ENCODE measurements at regions not wholly inside any gene's neighbourhood (a gene's known extent, or its start where the extent isn't known, plus 50 kb on each side); places are given as distances from the start of the nearest gene placed in this dataset.

GRCh38 chr6:169839898-169840631 lies 88.6 kb downstream of the ERMARD start:
- Histone ChIP-seq H3K9ac (no peak overlapping the region), H3K9me3 (no peaks in the 10 kb centered on the region), H4K20me1 (ENCODE audit: insufficient read depth) (no peaks in the 10 kb centered on the region), H3K36me3 (replicated peaks in 1 of 2; ENCODE audit: control insufficient read depth in 1 of 2, insufficient read depth in 2 of 2, low read length in 1 of 2) (no peaks in the 10 kb centered on the region), H3K27ac (ENCODE audit: low read depth in 2 of 2, low read length in 1 of 2) (no peak overlapping the region), H2AFZ (ENCODE audit: low read depth) (no peak overlapping the region), H3K79me2 (ENCODE audit: insufficient read depth) (no peaks in the 10 kb centered on the region), H3F3A (replicated peaks; ENCODE audit: insufficient read depth) (no peaks in the 10 kb centered on the region), H3K9me2 (no peaks in the 10 kb centered on the region), H3K4me3 (ENCODE audit: low read depth in 2 of 2, low read length in 1 of 2) (no peak overlapping the region), H3K4me2 (no peak overlapping the region), H3K27me3 (ENCODE audit: insufficient read depth) (no peaks in the 10 kb centered on the region; the same call in 1 of the 2 replicates), H3K4me1 (ENCODE audit: control insufficient read depth in 1 of 2, insufficient read depth in 2 of 2, low read depth in 1 of 2, low read length in 1 of 2) (peaks cover 0 to 17% of the 10 kb centered on the region in 2 experiments; a peak in 1 of 4 replicates)
- 65% methylated on average over 25 of the region's 25 CpGs for WGBS (ENCODE audit: low lambda C conversion rate)
- peak; percentile 8 for DNase-seq
- CTCF ChIA-PET: interaction anchor here (1.2 kb wide), 1 partner anchor 18 kb away, joined by 3 read pairs; no protein-coding TSS in a partner anchor
- POLR2A ChIA-PET: no interaction called here
- TF ChIP-seq MXI1 (IDR thresholded peaks at IDR 0.05; ENCODE audit: low read depth, low read length): no peak

GRCh38 chr6:169839493-169839892 lies 88.1 kb downstream of the ERMARD start:
- Histone ChIP-seq H3K79me2 (ENCODE audit: insufficient read depth) (no peaks in the 10 kb centered on the region), H3K27me3 (ENCODE audit: insufficient read depth) (no peaks in the 10 kb centered on the region; the same call in 1 of the 2 replicates), H3K9ac (no peak overlapping the region), H4K20me1 (ENCODE audit: insufficient read depth) (no peaks in the 10 kb centered on the region), H2AFZ (ENCODE audit: low read depth) (no peak overlapping the region), H3K4me1 (ENCODE audit: control insufficient read depth in 1 of 2, insufficient read depth in 2 of 2, low read depth in 1 of 2, low read length in 1 of 2) (peaks cover 0 to 17% of the 10 kb centered on the region in 2 experiments; a peak in 1 of 4 replicates), H3K27ac (ENCODE audit: low read depth in 2 of 2, low read length in 1 of 2) (no peak overlapping the region), H3K9me2 (no peaks in the 10 kb centered on the region), H3K36me3 (replicated peaks in 1 of 2; ENCODE audit: control insufficient read depth in 1 of 2, insufficient read depth in 2 of 2, low read length in 1 of 2) (no peaks in the 10 kb centered on the region), H3K9me3 (no peaks in the 10 kb centered on the region), H3K4me3 (ENCODE audit: low read depth in 2 of 2, low read length in 1 of 2) (no peak overlapping the region), H3F3A (replicated peaks; ENCODE audit: insufficient read depth) (no peaks in the 10 kb centered on the region), H3K4me2 (no peak overlapping the region)
- ChIA-PET CTCF (interaction anchor here (0.8 to 3.8 kb wide), 9 partner anchors 11 to 690 kb away, joined by 3 to 27 read pairs (median 4); partner anchors contain the start of gene DLL1), POLR2A (no interaction called here)
- TF ChIP-seq CHD2 (IDR thresholded peaks at IDR 0.05; ENCODE audit: low read length, partially characterized antibody): no peak
- TF ChIP-seq REST (IDR thresholded peaks at IDR 0.05; ENCODE audit: low read depth, low read length): no peak
- no peak for TF ChIP-seq MXI1 (IDR thresholded peaks at IDR 0.05; ENCODE audit: low read depth, low read length)
- TF ChIP-seq EP300 (IDR thresholded peaks at IDR 0.05; ENCODE audit: borderline replicate concordance in 1 of 2, low read depth in 1 of 2, low read length in 1 of 2): no peak
- TF ChIP-seq RXRA (IDR thresholded peaks at IDR 0.05; ENCODE audit: borderline replicate concordance, low read depth): no peak
- no peak for TF ChIP-seq JUND (IDR thresholded peaks at IDR 0.05)
- no peak for TF ChIP-seq POLR2AphosphoS5 (IDR thresholded peaks at IDR 0.05; ENCODE audit: low read depth, low read length)
- TF ChIP-seq GABPA (IDR thresholded peaks at IDR 0.05; ENCODE audit: low read depth): no peak
- TF ChIP-seq TEAD4 (IDR thresholded peaks at IDR 0.05; ENCODE audit: borderline replicate concordance, insufficient read depth): no peak
- no peak for TF ChIP-seq MAX (IDR thresholded peaks at IDR 0.05; ENCODE audit: low read depth)
- 55% methylated on average over 7 of the region's 10 CpGs for WGBS (ENCODE audit: low lambda C conversion rate)
- DNase-seq: no peak

Data from SK-N-SH (cell line).